Gastroesophageal sphincter (tissue), 3 donors: ENCODE measurements at regions not wholly inside any gene's neighbourhood (a gene's known extent, or its start where the extent isn't known, plus 50 kb on each side); places are given as distances from the start of the nearest gene placed in this dataset.

Source experiments
- POLR2A ChIP-seq, 2 donors: fragments of 450-650 bp; IDR thresholded peaks; one replicate each; pipeline ENCODE4 v1.6.1; 2017; ENCODE audit warnings: antibody characterized with exemption in 2 of 2, mild to moderate bottlenecking in 2 of 2, moderate library complexity in 1 of 2
- TF ChIP-seq, protein P1 (sequence below), 4 experiments: fragments of 200-600 bp in 2 of 4; fragments of 450-650 bp in 2 of 4; sonication (generic) in 1 of 4; IDR thresholded peaks; one replicate each; pipeline ENCODE4 v1.5.1; 2017 to 2019; ENCODE audit warnings: antibody characterized with exemption in 4 of 4, mild to moderate bottlenecking in 2 of 4, moderate library complexity in 2 of 4

DNA sequence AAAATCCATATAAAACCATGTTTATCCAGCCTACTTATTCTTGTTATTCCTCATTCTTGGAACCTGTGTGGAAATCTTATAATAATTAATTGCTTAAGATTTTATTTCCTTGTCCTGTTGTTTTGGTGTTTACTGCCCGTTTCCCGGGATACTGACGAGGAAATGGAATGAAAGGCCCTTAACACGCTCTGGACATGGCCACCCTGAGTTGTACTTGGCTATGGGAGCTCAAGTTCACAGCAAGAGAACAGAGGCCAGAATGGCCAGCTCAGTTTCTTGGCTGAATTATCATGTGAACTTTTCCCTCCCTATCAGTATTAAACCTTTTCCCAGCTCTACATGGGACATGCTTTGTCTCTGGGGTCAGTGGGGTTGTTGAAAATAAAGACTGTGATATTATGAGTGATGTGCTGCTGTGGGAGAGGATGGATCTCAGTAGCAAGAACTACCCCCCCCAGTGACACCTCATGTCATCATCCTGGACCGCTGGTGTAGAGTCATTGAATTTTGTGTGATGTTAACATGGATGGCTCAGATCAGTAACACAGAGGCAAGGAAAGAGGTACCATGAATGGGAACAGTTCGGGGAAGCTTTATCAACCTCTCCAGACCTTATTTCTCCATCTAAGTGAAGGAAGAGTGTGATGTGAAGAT lies 87.0 kb upstream of the IGFBP3 start:
- no peak for TF ChIP-seq POLR2A (IDR thresholded peaks at IDR 0.05)
- TF ChIP-seq, protein P1, sequence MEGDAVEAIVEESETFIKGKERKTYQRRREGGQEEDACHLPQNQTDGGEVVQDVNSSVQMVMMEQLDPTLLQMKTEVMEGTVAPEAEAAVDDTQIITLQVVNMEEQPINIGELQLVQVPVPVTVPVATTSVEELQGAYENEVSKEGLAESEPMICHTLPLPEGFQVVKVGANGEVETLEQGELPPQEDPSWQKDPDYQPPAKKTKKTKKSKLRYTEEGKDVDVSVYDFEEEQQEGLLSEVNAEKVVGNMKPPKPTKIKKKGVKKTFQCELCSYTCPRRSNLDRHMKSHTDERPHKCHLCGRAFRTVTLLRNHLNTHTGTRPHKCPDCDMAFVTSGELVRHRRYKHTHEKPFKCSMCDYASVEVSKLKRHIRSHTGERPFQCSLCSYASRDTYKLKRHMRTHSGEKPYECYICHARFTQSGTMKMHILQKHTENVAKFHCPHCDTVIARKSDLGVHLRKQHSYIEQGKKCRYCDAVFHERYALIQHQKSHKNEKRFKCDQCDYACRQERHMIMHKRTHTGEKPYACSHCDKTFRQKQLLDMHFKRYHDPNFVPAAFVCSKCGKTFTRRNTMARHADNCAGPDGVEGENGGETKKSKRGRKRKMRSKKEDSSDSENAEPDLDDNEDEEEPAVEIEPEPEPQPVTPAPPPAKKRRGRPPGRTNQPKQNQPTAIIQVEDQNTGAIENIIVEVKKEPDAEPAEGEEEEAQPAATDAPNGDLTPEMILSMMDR (IDR thresholded peaks at IDR 0.05): no peak
